ENCODE measurements at regions not wholly inside any gene's neighbourhood (a gene's known extent, or its start where the extent isn't known, plus 50 kb on each side); places are given as distances from the start of the nearest gene placed in this dataset.
A peak's percentile ranks its signal among the peaks of the same experiment; 100 is the strongest.

- no peak for DNase-seq (ENCODE audit: extremely low read depth in 1 of 11, low read depth in 9 of 11, low spot score in 4 of 11)
Measured at GRCh38 chr20:4413314-4414049, 164.4 kb upstream of the ADRA1D start.

- DNase-seq (ENCODE audit: extremely low read depth in 1 of 11, low read depth in 9 of 11, low spot score in 4 of 11): no peak
Measured at GRCh38 chr20:4412216-4412615, 163.1 kb upstream of the ADRA1D start.

- DNase-seq (ENCODE audit: extremely low read depth in 1 of 11, low read depth in 9 of 11, low spot score in 4 of 11): no peak
Measured at GRCh38 chr20:4411744-4412143, 162.7 kb upstream of the ADRA1D start.

- DNase-seq (ENCODE audit: extremely low read depth in 1 of 11, low read depth in 9 of 11, low spot score in 4 of 11): no peak
Measured at GRCh38 chr20:4406627-4407026, 157.5 kb upstream of the ADRA1D start.

GRCh38 chr20:4401601-4402000 is 152.5 kb upstream of the ADRA1D start:
- DNase-seq (ENCODE audit: extremely low read depth in 1 of 11, low read depth in 9 of 11, low spot score in 4 of 11): no peak

GRCh38 chr20:4384961-4385360 is 135.9 kb upstream of the ADRA1D start:
- DNase-seq (ENCODE audit: extremely low read depth in 1 of 11, low read depth in 9 of 11, low spot score in 4 of 11): no peak

- no peak for DNase-seq (ENCODE audit: extremely low read depth in 1 of 11, low read depth in 9 of 11, low spot score in 4 of 11)
Measured at GRCh38 chr20:4383961-4384360, 134.9 kb upstream of the ADRA1D start.

- peak; percentile 10 to 45 (median 22) for DNase-seq (ENCODE audit: extremely low read depth in 1 of 11, low read depth in 9 of 11, low spot score in 4 of 11)
Measured at GRCh38 chr20:4375881-4376280, 126.8 kb upstream of the ADRA1D start.

GRCh38 chr20:4373454-4373853 is 124.4 kb upstream of the ADRA1D start:
- DNase-seq (ENCODE audit: extremely low read depth in 1 of 11, low read depth in 9 of 11, low spot score in 4 of 11): no peak

GRCh38 chr20:4371623-4372251 is 122.7 kb upstream of the ADRA1D start:
- DNase-seq (ENCODE audit: extremely low read depth in 1 of 11, low read depth in 9 of 11, low spot score in 4 of 11): peak in 10 of 11 donors; percentile 10 to 53 (median 25)

GRCh38 chr20:4370851-4371250 is 121.8 kb upstream of the ADRA1D start:
- no peak for DNase-seq (ENCODE audit: extremely low read depth in 1 of 11, low read depth in 9 of 11, low spot score in 4 of 11)

GRCh38 chr20:4369798-4370124 is 120.7 kb upstream of the ADRA1D start:
- DNase-seq (ENCODE audit: extremely low read depth in 1 of 11, low read depth in 9 of 11, low spot score in 4 of 11): no peak

- no peak for DNase-seq (ENCODE audit: extremely low read depth in 1 of 11, low read depth in 9 of 11, low spot score in 4 of 11)
Measured at GRCh38 chr20:4369119-4369797, 120.2 kb upstream of the ADRA1D start.

GRCh38 chr20:4366076-4366475 is 117.0 kb upstream of the ADRA1D start:
- DNase-seq (ENCODE audit: extremely low read depth in 1 of 11, low read depth in 9 of 11, low spot score in 4 of 11): no peak

GRCh38 chr20:4358552-4358951 is 109.5 kb upstream of the ADRA1D start:
- DNase-seq (ENCODE audit: extremely low read depth in 1 of 11, low read depth in 9 of 11, low spot score in 4 of 11): no peak

- no peak for DNase-seq (ENCODE audit: extremely low read depth in 1 of 11, low read depth in 9 of 11, low spot score in 4 of 11)
Measured at GRCh38 chr20:4352348-4352747, 103.3 kb upstream of the ADRA1D start.

- DNase-seq (ENCODE audit: extremely low read depth in 1 of 11, low read depth in 9 of 11, low spot score in 4 of 11): no peak
Measured at GRCh38 chr20:4350096-4350495, 101.0 kb upstream of the ADRA1D start.

- DNase-seq (ENCODE audit: extremely low read depth in 1 of 11, low read depth in 9 of 11, low spot score in 4 of 11): no peak
Measured at GRCh38 chr20:4344670-4345069, 95.6 kb upstream of the ADRA1D start.

- DNase-seq (ENCODE audit: extremely low read depth in 1 of 11, low read depth in 9 of 11, low spot score in 4 of 11): no peak
Measured at GRCh38 chr20:4342609-4343008, 93.5 kb upstream of the ADRA1D start.

- DNase-seq (ENCODE audit: extremely low read depth in 1 of 11, low read depth in 9 of 11, low spot score in 4 of 11): peak in 8 of 11 donors; percentile 5 to 33 (median 21)
Measured at GRCh38 chr20:4341804-4342485, 92.9 kb upstream of the ADRA1D start.

Measured in renal cortex interstitium (tissue), 11 donors.